Activated CD4-positive, alpha-beta memory T cell treated with anti-CD3 and anti-CD28 coated beads, Interleukin-2, amount 10 ng/mL, durations not matched to agents 7 days and 5 days (primary cell): ENCODE measurements at regions not wholly inside any gene's neighbourhood (a gene's known extent, or its start where the extent isn't known, plus 50 kb on each side); places are given as distances from the start of the nearest gene placed in this dataset.
"Not testable (repeated sequence)": the region's sequence is repeated elsewhere in the genome, so short reads cannot be mapped to it uniquely, and the experiment has no call there.

Source experiments
- CTCF ChIA-PET: fragments of 350-600 bp; sonication (Branson Sonifier 250); formaldehyde crosslinking; loops from one replicate; lab custom pipeline; 2021; ENCODE audit warnings: antibody characterized with exemption, inconsistent platforms; lab: Charles Lee
- POLR2A ChIA-PET: fragments of 350-600 bp; sonication (Branson Sonifier 250); formaldehyde crosslinking; loops from one replicate; lab custom pipeline; 2021; ENCODE audit warnings: antibody characterized with exemption; lab: Charles Lee
- DNase-seq: peaks from one replicate; pipeline ENCODE4 v3.0.0-alpha.2; 2020
- H3K27ac Mint-ChIP-seq: one replicate; pipeline ENCODE4 v1.8.0; 2021; ENCODE audit warnings: mild to moderate bottlenecking, mixed read lengths
- H3K27me3 Mint-ChIP-seq: one replicate; pipeline ENCODE4 v1.8.0; 2021; ENCODE audit warnings: mixed read lengths
- H3K36me3 Mint-ChIP-seq: one replicate; pipeline ENCODE4 v1.8.0; 2021; ENCODE audit warnings: low read depth, mixed read lengths
- H3K4me1 Mint-ChIP-seq: one replicate; pipeline ENCODE4 v1.8.0; 2021; ENCODE audit warnings: mixed read lengths
- H3K4me3 Mint-ChIP-seq: one replicate; pipeline ENCODE4 v1.8.0; 2021; ENCODE audit warnings: mild to moderate bottlenecking, mixed read lengths
- H3K9me3 Mint-ChIP-seq: one replicate; pipeline ENCODE4 v1.8.0; 2021; ENCODE audit warnings: mixed read lengths

- H3K27ac Mint-ChIP-seq: no peak overlapping the region
- no peaks in the 10 kb centered on the region for H3K27me3 Mint-ChIP-seq
- CTCF ChIA-PET: no interaction called here
Observed at GRCh38 chr20:43358811-43359210, 98.9 kb upstream of the SRSF6 start.

GRCh38 chr20:43357352-43357751 is 100.3 kb upstream of the SRSF6 start:
- no peaks in the 10 kb centered on the region for H3K4me1 Mint-ChIP-seq
- no peak overlapping the region for H3K27ac Mint-ChIP-seq
- no peaks in the 10 kb centered on the region for H3K27me3 Mint-ChIP-seq
- ChIA-PET POLR2A (no interaction called here), CTCF (no interaction called here)
- DNase-seq: no peak
- H3K36me3 Mint-ChIP-seq: no peaks in the 10 kb centered on the region
- no peak overlapping the region for H3K4me3 Mint-ChIP-seq
- no peaks in the 10 kb centered on the region for H3K9me3 Mint-ChIP-seq

More at GRCh38 chr20:43358811-43359210, 98.9 kb upstream of the SRSF6 start:
- no peaks in the 10 kb centered on the region for H3K4me1 Mint-ChIP-seq
- POLR2A ChIA-PET: no interaction called here
- H3K9me3 Mint-ChIP-seq: no peaks in the 10 kb centered on the region
- H3K4me3 Mint-ChIP-seq: no peak overlapping the region
- no peaks in the 10 kb centered on the region for H3K36me3 Mint-ChIP-seq
- no peak for DNase-seq

- ChIA-PET POLR2A (no interaction called here), CTCF (no interaction called here)
- Mint-ChIP-seq H3K27ac (no peak overlapping the region), H3K4me1 (no peaks in the 10 kb centered on the region), H3K9me3 (no peaks in the 10 kb centered on the region), H3K4me3 (no peak overlapping the region), H3K36me3 (no peaks in the 10 kb centered on the region), H3K27me3 (no peaks in the 10 kb centered on the region)
- no peak for DNase-seq
Observed at GRCh38 chr20:43355610-43356009, 102.1 kb upstream of the SRSF6 start.

- CTCF ChIA-PET: no interaction called here
- Mint-ChIP-seq H3K27me3 (no peaks in the 10 kb centered on the region), H3K9me3 (no peaks in the 10 kb centered on the region), H3K36me3 (no peaks in the 10 kb centered on the region), H3K4me3 (no peak overlapping the region), H3K27ac (no peak overlapping the region), H3K4me1 (no peaks in the 10 kb centered on the region)
- POLR2A ChIA-PET: no interaction called here
- DNase-seq: no peak
Observed at GRCh38 chr20:43352996-43353395, 104.7 kb upstream of the SRSF6 start.

GRCh38 chr20:43350694-43351093 is 107.0 kb upstream of the SRSF6 start:
- CTCF ChIA-PET, DNase-seq, H3K27ac Mint-ChIP-seq, H3K4me1 Mint-ChIP-seq, POLR2A ChIA-PET, H3K27me3 Mint-ChIP-seq, H3K4me3 Mint-ChIP-seq, H3K9me3 Mint-ChIP-seq, H3K36me3 Mint-ChIP-seq: not testable (repeated sequence)

GRCh38 chr20:43349841-43350240 is 107.9 kb upstream of the SRSF6 start:
- CTCF ChIA-PET: no interaction called here

GRCh38 chr20:43347839-43348238 is 109.9 kb upstream of the SRSF6 start:
- H3K4me1 Mint-ChIP-seq, H3K27me3 Mint-ChIP-seq, H3K27ac Mint-ChIP-seq, H3K4me3 Mint-ChIP-seq, POLR2A ChIA-PET, DNase-seq, H3K36me3 Mint-ChIP-seq, CTCF ChIA-PET, H3K9me3 Mint-ChIP-seq: not testable (repeated sequence)

More at GRCh38 chr20:43349841-43350240, 107.9 kb upstream of the SRSF6 start:
- no peak overlapping the region for H3K27ac Mint-ChIP-seq
- no peak overlapping the region for H3K4me3 Mint-ChIP-seq
- no peaks in the 10 kb centered on the region for H3K9me3 Mint-ChIP-seq
- no peaks in the 10 kb centered on the region for H3K36me3 Mint-ChIP-seq
- POLR2A ChIA-PET: no interaction called here
- DNase-seq: no peak
- H3K4me1 Mint-ChIP-seq: no peaks in the 10 kb centered on the region
- no peaks in the 10 kb centered on the region for H3K27me3 Mint-ChIP-seq

GRCh38 chr20:43345676-43346075 is 112.0 kb upstream of the SRSF6 start:
- DNase-seq: no peak
- Mint-ChIP-seq H3K9me3 (peaks cover 4% of the 10 kb centered on the region), H3K36me3 (no peaks in the 10 kb centered on the region), H3K4me1 (no peaks in the 10 kb centered on the region), H3K4me3 (no peak overlapping the region), H3K27ac (no peak overlapping the region), H3K27me3 (no peaks in the 10 kb centered on the region)
- POLR2A ChIA-PET: no interaction called here
- CTCF ChIA-PET: no interaction called here

GRCh38 chr20:43341511-43341910 is 116.2 kb upstream of the SRSF6 start:
- Mint-ChIP-seq H3K4me3 (no peak overlapping the region), H3K27me3 (no peaks in the 10 kb centered on the region), H3K27ac (no peak overlapping the region), H3K9me3 (peaks cover 4% of the 10 kb centered on the region), H3K4me1 (no peaks in the 10 kb centered on the region), H3K36me3 (no peaks in the 10 kb centered on the region)
- no peak for DNase-seq
- CTCF ChIA-PET: no interaction called here
- POLR2A ChIA-PET: no interaction called here

- Mint-ChIP-seq H3K36me3 (no peaks in the 10 kb centered on the region), H3K27ac (no peak overlapping the region), H3K27me3 (no peaks in the 10 kb centered on the region), H3K4me1 (no peaks in the 10 kb centered on the region), H3K4me3 (no peak overlapping the region), H3K9me3 (peaks cover 26% of the 10 kb centered on the region)
- ChIA-PET CTCF (no interaction called here), POLR2A (no interaction called here)
- no peak for DNase-seq
Observed at GRCh38 chr20:43337036-43337435, 120.7 kb upstream of the SRSF6 start.

- Mint-ChIP-seq H3K4me3 (no peak overlapping the region), H3K9me3 (peaks cover 26% of the 10 kb centered on the region), H3K4me1 (no peaks in the 10 kb centered on the region), H3K27me3 (no peaks in the 10 kb centered on the region), H3K36me3 (no peaks in the 10 kb centered on the region), H3K27ac (no peak overlapping the region)
- no peak for DNase-seq
- ChIA-PET POLR2A (no interaction called here), CTCF (no interaction called here)
Observed at GRCh38 chr20:43334080-43334479, 123.6 kb upstream of the SRSF6 start.

- no peak for DNase-seq
- H3K9me3 Mint-ChIP-seq: peaks cover 28% of the 10 kb centered on the region
- no peak overlapping the region for H3K27ac Mint-ChIP-seq
- H3K4me1 Mint-ChIP-seq: no peaks in the 10 kb centered on the region
- CTCF ChIA-PET: no interaction called here
- H3K36me3 Mint-ChIP-seq: no peaks in the 10 kb centered on the region
- H3K4me3 Mint-ChIP-seq: no peak overlapping the region
- POLR2A ChIA-PET: no interaction called here
- no peaks in the 10 kb centered on the region for H3K27me3 Mint-ChIP-seq
Observed at GRCh38 chr20:43331906-43332305, 125.8 kb upstream of the SRSF6 start.

- DNase-seq: no peak
- POLR2A ChIA-PET: no interaction called here
- Mint-ChIP-seq H3K27ac (no peak overlapping the region), H3K4me1 (no peaks in the 10 kb centered on the region), H3K4me3 (no peak overlapping the region), H3K27me3 (no peaks in the 10 kb centered on the region), H3K36me3 (no peaks in the 10 kb centered on the region), H3K9me3 (peaks cover 6% of the 10 kb centered on the region)
- CTCF ChIA-PET: no interaction called here
Observed at GRCh38 chr20:43328697-43329096, 129.0 kb upstream of the SRSF6 start.

- H3K27me3 Mint-ChIP-seq, H3K4me3 Mint-ChIP-seq, H3K36me3 Mint-ChIP-seq, H3K27ac Mint-ChIP-seq, POLR2A ChIA-PET, H3K4me1 Mint-ChIP-seq, H3K9me3 Mint-ChIP-seq, DNase-seq, CTCF ChIA-PET: not testable (repeated sequence)
Observed at GRCh38 chr20:43327234-43327633, 130.5 kb upstream of the SRSF6 start.

GRCh38 chr20:43325926-43326325 is 131.8 kb upstream of the SRSF6 start:
- POLR2A ChIA-PET: no interaction called here
- H3K27me3 Mint-ChIP-seq: no peaks in the 10 kb centered on the region

More at GRCh38 chr20:43325926-43326325, 131.8 kb upstream of the SRSF6 start:
- Mint-ChIP-seq H3K4me1 (no peaks in the 10 kb centered on the region), H3K27ac (no peak overlapping the region), H3K36me3 (no peaks in the 10 kb centered on the region), H3K9me3 (peaks cover 3% of the 10 kb centered on the region), H3K4me3 (no peak overlapping the region)
- no peak for DNase-seq
- CTCF ChIA-PET: no interaction called here
